Natural killer cell treated with Interleukin-12 subunit alpha and Interleukin-12 subunit beta and Interleukin-15 and Interleukin-18, amount 100 ng/mL, for 72 hours (primary cell): ENCODE measurements at regions not wholly inside any gene's neighbourhood (a gene's known extent, or its start where the extent isn't known, plus 50 kb on each side); places are given as distances from the start of the nearest gene placed in this dataset.

ENCODE experiments used
- ATAC-seq, 2 donors: fragments of 150-1000 bp; cut with Tn5 transposase in 1 of 2; sonication (Bioruptor Pico), chemical (Tn5 transposase) in 1 of 2; 2 replicates each; pipeline ENCODE4 v1.10.0; 2021
- DNase-seq: peaks from one replicate; pipeline ENCODE4 v3.0.0; 2022; ENCODE audit warnings: low spot score
- H3K27ac Mint-ChIP-seq, 2 donors: 1 replicate in 1 of 2; 2 replicates in 1 of 2; pipeline ENCODE4 v1.8.0; 2022; ENCODE audit warnings: mixed read lengths in 2 of 2, mild to moderate bottlenecking in 1 of 2, moderate library complexity in 1 of 2
- H3K27me3 Mint-ChIP-seq, 2 donors: 1 replicate in 1 of 2; 2 replicates in 1 of 2; pipeline ENCODE4 v1.8.0; 2022; ENCODE audit warnings: mixed read lengths in 2 of 2
- H3K36me3 Mint-ChIP-seq: one replicate; pipeline ENCODE4 v1.8.0; 2022; ENCODE audit warnings: mixed read lengths
- H3K4me1 Mint-ChIP-seq, 2 donors: 1 replicate in 1 of 2; 2 replicates in 1 of 2; pipeline ENCODE4 v1.8.0; 2022; ENCODE audit warnings: low read depth in 2 of 2, mixed read lengths in 2 of 2, mild to moderate bottlenecking in 1 of 2
- H3K4me3 Mint-ChIP-seq: one replicate; pipeline ENCODE4 v1.8.0; 2022; ENCODE audit warnings: mixed read lengths
- H3K9me3 Mint-ChIP-seq: 2 replicates; pipeline ENCODE4 v1.8.0; 2022; ENCODE audit warnings: mixed read lengths

GRCh38 chr13:73696271-73696670 is 437.9 kb downstream of the KLF12 start:
- Mint-ChIP-seq H3K4me1 (peaks cover 17 to 25% of the 10 kb centered on the region in 2 donors), H3K36me3 (peaks cover 6% of the 10 kb centered on the region), H3K9me3 (no peaks in the 10 kb centered on the region), H3K4me3 (no peak overlapping the region), H3K27me3 (no peaks in the 10 kb centered on the region), H3K27ac (no peak overlapping the region)
- DNase-seq (no peak), ATAC-seq (no peak)

- DNase-seq: no peak
- Mint-ChIP-seq H3K27me3 (no peaks in the 10 kb centered on the region), H3K4me3 (no peak overlapping the region), H3K36me3 (peaks cover 6% of the 10 kb centered on the region), H3K4me1 (peaks cover 17 to 25% of the 10 kb centered on the region in 2 donors), H3K9me3 (no peaks in the 10 kb centered on the region), H3K27ac (no peak overlapping the region)
- no peak for ATAC-seq
These were observed 438.9 kb downstream of the KLF12 start for GRCh38 chr13:73695325-73695724.

GRCh38 chr13:73693215-73693614 is 441.0 kb downstream of the KLF12 start:
- H3K9me3 Mint-ChIP-seq: no peaks in the 10 kb centered on the region
- H3K36me3 Mint-ChIP-seq: peaks cover 6% of the 10 kb centered on the region
- no peak overlapping the region for H3K27ac Mint-ChIP-seq
- no peaks in the 10 kb centered on the region for H3K27me3 Mint-ChIP-seq
- no peak for ATAC-seq
- H3K4me1 Mint-ChIP-seq: peaks cover 11 to 18% of the 10 kb centered on the region in 2 donors
- H3K4me3 Mint-ChIP-seq: no peak overlapping the region
- DNase-seq: no peak

- Mint-ChIP-seq H3K9me3 (no peaks in the 10 kb centered on the region), H3K27ac (no peak overlapping the region), H3K27me3 (no peaks in the 10 kb centered on the region), H3K4me3 (no peak overlapping the region), H3K36me3 (peaks cover 6% of the 10 kb centered on the region), H3K4me1 (peaks cover 2 to 7% of the 10 kb centered on the region in 2 donors)
- DNase-seq (no peak), ATAC-seq (no peak)
These were observed 442.3 kb downstream of the KLF12 start for GRCh38 chr13:73691891-73692290.

- no peaks in the 10 kb centered on the region for H3K4me1 Mint-ChIP-seq
- no peaks in the 10 kb centered on the region for H3K36me3 Mint-ChIP-seq
- no peak overlapping the region for H3K27ac Mint-ChIP-seq
- no peak overlapping the region for H3K4me3 Mint-ChIP-seq
- no peak for DNase-seq
- no peaks in the 10 kb centered on the region for H3K9me3 Mint-ChIP-seq
- no peaks in the 10 kb centered on the region for H3K27me3 Mint-ChIP-seq
- ATAC-seq: no peak
These were observed 446.3 kb downstream of the KLF12 start for GRCh38 chr13:73687929-73688328.

- no peaks in the 10 kb centered on the region for H3K36me3 Mint-ChIP-seq
- no peak overlapping the region for H3K27ac Mint-ChIP-seq
These were observed 447.1 kb downstream of the KLF12 start for GRCh38 chr13:73687087-73687486.

GRCh38 chr13:73684750-73685149 is 449.5 kb downstream of the KLF12 start:
- H3K36me3 Mint-ChIP-seq: no peaks in the 10 kb centered on the region
- H3K27ac Mint-ChIP-seq: no peak overlapping the region
- H3K4me3 Mint-ChIP-seq: no peak overlapping the region
- no peaks in the 10 kb centered on the region for H3K4me1 Mint-ChIP-seq
- H3K27me3 Mint-ChIP-seq: no peaks in the 10 kb centered on the region
- DNase-seq: no peak
- no peaks in the 10 kb centered on the region for H3K9me3 Mint-ChIP-seq
- ATAC-seq: no peak

More at GRCh38 chr13:73687087-73687486, 447.1 kb downstream of the KLF12 start:
- H3K4me3 Mint-ChIP-seq: no peak overlapping the region
- no peaks in the 10 kb centered on the region for H3K4me1 Mint-ChIP-seq
- no peaks in the 10 kb centered on the region for H3K27me3 Mint-ChIP-seq
- DNase-seq (no peak), ATAC-seq (no peak)
- no peaks in the 10 kb centered on the region for H3K9me3 Mint-ChIP-seq

GRCh38 chr13:73684286-73684685 is 449.9 kb downstream of the KLF12 start:
- H3K36me3 Mint-ChIP-seq: no peaks in the 10 kb centered on the region
- no peaks in the 10 kb centered on the region for H3K4me1 Mint-ChIP-seq
- peak overlapping the region in 1 of 2 donors; percentile 9 for H3K27ac Mint-ChIP-seq
- H3K27me3 Mint-ChIP-seq: no peaks in the 10 kb centered on the region
- ATAC-seq: no peak
- no peak for DNase-seq
- H3K9me3 Mint-ChIP-seq: no peaks in the 10 kb centered on the region
- H3K4me3 Mint-ChIP-seq: no peak overlapping the region

GRCh38 chr13:73683746-73684145 is 450.5 kb downstream of the KLF12 start:
- Mint-ChIP-seq H3K9me3 (no peaks in the 10 kb centered on the region), H3K27me3 (no peaks in the 10 kb centered on the region), H3K36me3 (no peaks in the 10 kb centered on the region), H3K4me3 (no peak overlapping the region), H3K4me1 (no peaks in the 10 kb centered on the region), H3K27ac (peak overlapping the region in 1 of 2 donors; percentile 9)
- ATAC-seq: no peak
- no peak for DNase-seq

- Mint-ChIP-seq H3K9me3 (no peaks in the 10 kb centered on the region), H3K4me3 (no peak overlapping the region)
- ATAC-seq: no peak
These were observed 452.4 kb downstream of the KLF12 start for GRCh38 chr13:73681779-73682178.

GRCh38 chr13:73681015-73681414 is 453.2 kb downstream of the KLF12 start:
- no peak overlapping the region for H3K4me3 Mint-ChIP-seq

More at GRCh38 chr13:73681779-73682178, 452.4 kb downstream of the KLF12 start:
- no peak overlapping the region for H3K27ac Mint-ChIP-seq
- H3K4me1 Mint-ChIP-seq: no peaks in the 10 kb centered on the region
- no peaks in the 10 kb centered on the region for H3K27me3 Mint-ChIP-seq
- H3K36me3 Mint-ChIP-seq: no peaks in the 10 kb centered on the region
- DNase-seq: no peak

GRCh38 chr13:73677048-73677601 is 457.1 kb downstream of the KLF12 start:
- Mint-ChIP-seq H3K36me3 (no peaks in the 10 kb centered on the region), H3K9me3 (no peaks in the 10 kb centered on the region), H3K27me3 (no peaks in the 10 kb centered on the region), H3K4me1 (no peaks in the 10 kb centered on the region), H3K4me3 (no peak overlapping the region), H3K27ac (no peak overlapping the region)
- DNase-seq (no peak), ATAC-seq (no peak)

More at GRCh38 chr13:73681015-73681414, 453.2 kb downstream of the KLF12 start:
- ATAC-seq (no peak), DNase-seq (no peak)
- no peaks in the 10 kb centered on the region for H3K27me3 Mint-ChIP-seq
- no peaks in the 10 kb centered on the region for H3K36me3 Mint-ChIP-seq
- no peak overlapping the region for H3K27ac Mint-ChIP-seq
- H3K4me1 Mint-ChIP-seq: no peaks in the 10 kb centered on the region
- H3K9me3 Mint-ChIP-seq: no peaks in the 10 kb centered on the region

GRCh38 chr13:73676550-73677047 is 457.6 kb downstream of the KLF12 start:
- H3K9me3 Mint-ChIP-seq: no peaks in the 10 kb centered on the region
- H3K27me3 Mint-ChIP-seq: no peaks in the 10 kb centered on the region
- no peak overlapping the region for H3K4me3 Mint-ChIP-seq

GRCh38 chr13:73675821-73676220 is 458.4 kb downstream of the KLF12 start:
- ATAC-seq (no peak), DNase-seq (no peak)
- Mint-ChIP-seq H3K36me3 (no peaks in the 10 kb centered on the region), H3K9me3 (no peaks in the 10 kb centered on the region), H3K27me3 (no peaks in the 10 kb centered on the region), H3K4me3 (no peak overlapping the region), H3K27ac (no peak overlapping the region), H3K4me1 (no peaks in the 10 kb centered on the region)

More at GRCh38 chr13:73676550-73677047, 457.6 kb downstream of the KLF12 start:
- DNase-seq: no peak
- no peak overlapping the region for H3K27ac Mint-ChIP-seq
- ATAC-seq: no peak
- no peaks in the 10 kb centered on the region for H3K36me3 Mint-ChIP-seq
- no peaks in the 10 kb centered on the region for H3K4me1 Mint-ChIP-seq

GRCh38 chr13:73674570-73674969 is 459.6 kb downstream of the KLF12 start:
- no peaks in the 10 kb centered on the region for H3K27me3 Mint-ChIP-seq
- no peaks in the 10 kb centered on the region for H3K4me1 Mint-ChIP-seq
- no peak for DNase-seq
- no peak for ATAC-seq
- no peaks in the 10 kb centered on the region for H3K36me3 Mint-ChIP-seq
- no peak overlapping the region for H3K27ac Mint-ChIP-seq
- no peaks in the 10 kb centered on the region for H3K9me3 Mint-ChIP-seq
- H3K4me3 Mint-ChIP-seq: no peak overlapping the region
